Erythroblast (primary cell): ENCODE measurements at regions not wholly inside any gene's neighbourhood (a gene's known extent, or its start where the extent isn't known, plus 50 kb on each side); places are given as distances from the start of the nearest gene placed in this dataset.

Experiments used
- GATA1 ChIP-seq: IDR thresholded peaks from 2 replicates; pipeline ENCODE4 v1.6.1; 2011; ENCODE audit warnings: low read depth, mild to moderate bottlenecking, control low read depth, low read length, moderate library complexity
- POLR2A ChIP-seq: IDR thresholded peaks from 2 replicates; pipeline ENCODE4 v1.6.1; 2011; ENCODE audit warnings: mild to moderate bottlenecking, low read length

DNA sequence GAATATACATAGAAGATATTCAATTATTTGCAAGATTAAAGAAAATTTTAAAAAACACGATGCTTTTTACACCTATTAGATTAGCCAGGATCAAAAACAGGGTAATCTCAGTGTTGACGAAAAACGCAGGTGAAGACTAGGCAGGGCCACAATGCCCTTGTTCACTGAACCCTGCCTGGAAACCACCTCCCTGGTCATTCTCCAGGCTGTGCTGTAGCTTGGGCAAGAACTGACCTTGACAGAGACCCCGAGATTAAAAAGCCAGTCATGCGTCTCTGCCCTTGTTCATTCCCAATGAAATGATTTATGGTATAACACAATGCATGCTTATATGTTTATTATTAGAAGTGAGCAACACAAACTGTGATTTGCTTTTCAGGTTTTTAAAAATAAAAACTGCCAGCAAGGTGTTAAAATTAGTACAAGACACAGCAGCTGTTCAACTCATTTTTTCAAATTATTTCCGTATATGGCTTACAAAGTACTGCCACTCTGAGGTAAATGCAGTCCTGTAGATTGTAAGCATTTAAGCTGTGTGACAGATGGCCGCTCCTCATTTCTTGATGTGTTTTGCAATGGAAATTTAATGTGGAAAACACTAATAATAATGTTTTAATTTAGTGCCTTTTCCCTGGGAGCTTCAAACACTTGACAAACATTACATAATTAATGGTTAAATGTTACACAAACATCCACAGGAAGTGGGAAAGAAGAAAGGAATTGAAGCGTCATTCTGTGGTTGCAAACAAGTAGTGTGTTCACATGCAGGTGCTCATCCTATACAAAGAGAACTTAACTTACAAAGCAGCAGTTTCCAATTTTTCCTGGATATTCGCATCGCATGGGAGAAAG lies 200.2 kb downstream of the VCY1B start:
- TF ChIP-seq POLR2A (no peak), GATA1 (no peak)
